HepG2 (cell line): ENCODE measurements at regions not wholly inside any gene's neighbourhood (a gene's known extent, or its start where the extent isn't known, plus 50 kb on each side); places are given as distances from the start of the nearest gene placed in this dataset.

Experiments used
- ATAC-seq: fragments of 200-7000 bp; cut with Tn5 transposase; 3 replicates; pipeline ENCODE4 v1.9.1; 2020; ENCODE audit warnings: mild to moderate bottlenecking, moderate library complexity
- BruUV-seq: library from RNA; stranded (reverse); fragments of 400-500 nt; replicated peaks from 2 replicates; lab custom pipeline; 2021; lab: Mats Ljungman, UMichigan
- CTCF ChIA-PET: fragments of 300-600 bp; formaldehyde crosslinking; extraction: SDS; loops from one replicate; lab custom pipeline; 2021; ENCODE audit warnings: low total read pairs, inconsistent platforms, low intra/inter-chr PET ratio; lab: Yijun Ruan, JAX
- POLR2A ChIA-PET: fragments of 350-600 bp; sonication (Branson Sonifier 250); formaldehyde crosslinking; loops from one replicate; lab custom pipeline; 2020; ENCODE audit warnings: antibody characterized with exemption, inconsistent platforms; lab: Yijun Ruan, JAX
- DNase-seq: peaks from one replicate; pipeline ENCODE4 v3.0.0-alpha.2; 2015; ENCODE audit warnings: low spot score
- FAIRE-seq: peaks from 3 replicates; lab custom pipeline; 2011; peaks lifted over from hg19 to GRCh38; lab: Jason Lieb, UNC
- H2AFZ ChIP-seq: one replicate; pipeline ENCODE4 v1.6.1; 2011; ENCODE audit warnings: low read length, inconsistent platforms
- H3K27ac ChIP-seq: fragments of 300-600 bp; 3 replicates; pipeline ENCODE4 v1.8.0; 2011; ENCODE audit warnings: mixed run types, mild to moderate bottlenecking, mixed read lengths, low read length, inconsistent platforms; ENCODE audit not compliant: insufficient read depth; ENCODE audit errors: extremely low read length
- H3K27me3 ChIP-seq, 2 experiments: fragments of 200-600 bp in 1 of 2; 2 replicates in 1 of 2; 3 replicates in 1 of 2; pipeline versions ENCODE4 v1.6.0 to v1.8.0; 2011; ENCODE audit warnings: low read length in 2 of 2, mild to moderate bottlenecking in 2 of 2, moderate library complexity in 2 of 2, inconsistent platforms in 1 of 2; ENCODE audit not compliant: insufficient read depth in 2 of 2, control insufficient read depth in 1 of 2
- H3K36me3 ChIP-seq, 2 experiments: fragments of 200-600 bp in 1 of 2; replicated peaks in 1 of 2; 2 replicates in 1 of 2; 3 replicates in 1 of 2; pipeline versions ENCODE4 v1.5.1 to v1.8.0; 2011; ENCODE audit warnings: low read length in 2 of 2, inconsistent platforms in 1 of 2; ENCODE audit not compliant: insufficient read depth in 2 of 2, control insufficient read depth in 1 of 2
- H3K4me1 ChIP-seq: 2 replicates; pipeline ENCODE4 v1.5.1; 2012; ENCODE audit warnings: low read length, inconsistent platforms; ENCODE audit not compliant: insufficient read depth
- H3K4me2 ChIP-seq: 2 replicates; pipeline ENCODE4 v1.6.0; 2011; ENCODE audit warnings: low read depth, low read length, inconsistent platforms
- H3K4me3 ChIP-seq, 3 experiments: fragments of 200-600 bp in 1 of 3; sonication (generic), shearing (Covaris generic) in 1 of 3; replicated peaks in 1 of 3; 2 replicates each; pipeline ENCODE4 v1.5.1; 2011 to 2016; ENCODE audit warnings: low read length in 3 of 3, inconsistent platforms in 2 of 3, low read depth in 2 of 3, mild to moderate bottlenecking in 2 of 3, control low read depth in 1 of 3, mixed read lengths in 1 of 3; ENCODE audit not compliant: insufficient read depth in 1 of 3
- H3K79me2 ChIP-seq: one replicate; pipeline ENCODE4 v1.6.1; 2011; ENCODE audit warnings: low read length, inconsistent platforms; ENCODE audit not compliant: insufficient read depth
- H3K9ac ChIP-seq: 2 replicates; pipeline ENCODE4 v1.6.0; 2011; ENCODE audit warnings: mild to moderate bottlenecking, low read depth, low read length, inconsistent platforms; ENCODE audit not compliant: insufficient read depth
- H3K9me3 ChIP-seq: 2 replicates; pipeline ENCODE4 v1.5.1; 2012; ENCODE audit warnings: mild to moderate bottlenecking, low read length
- H4K20me1 ChIP-seq: 2 replicates; pipeline ENCODE4 v1.6.0; 2011; ENCODE audit warnings: inconsistent platforms, mild to moderate bottlenecking, low read length, moderate library complexity; ENCODE audit not compliant: insufficient read depth
- AGO1 ChIP-seq: fragments of 200-400 bp; formaldehyde crosslinking; IDR thresholded peaks from 2 replicates; pipeline ENCODE4 v1.6.1; 2017; ENCODE audit warnings: mild to moderate bottlenecking, low read depth, low read length, moderate library complexity; ENCODE audit not compliant: poor library complexity, severe bottlenecking
- HCFC1 ChIP-seq: fragments of 150-350 bp; IDR thresholded peaks from 2 replicates; pipeline ENCODE4 v1.6.1; 2014; ENCODE audit warnings: low read depth, low read length
- HMGA1 ChIP-seq: sonication (generic); formaldehyde crosslinking; conservative IDR thresholded peaks from 2 replicates; pipeline ENCODE4 v1.4.0; 2020; ENCODE audit warnings: missing genetic modification reagents
- MIER2 ChIP-seq: IDR thresholded peaks from 2 replicates; pipeline ENCODE4 v1.6.1; 2016; ENCODE audit warnings: missing biosample characterization, missing genetic modification reagents
- PHB2 ChIP-seq: fragments of 450-650 bp; IDR thresholded peaks from 2 replicates; pipeline ENCODE4 v1.6.1; 2018; ENCODE audit not compliant: partially characterized antibody
- PHF8 ChIP-seq: sonication (generic); formaldehyde crosslinking; IDR thresholded peaks from 2 replicates; pipeline ENCODE4 v1.5.0; 2020; ENCODE audit warnings: missing genetic modification reagents
- PITX1 ChIP-seq: sonication (generic); formaldehyde crosslinking; IDR thresholded peaks from 2 replicates; pipeline ENCODE4 v1.5.1; 2020; ENCODE audit warnings: mild to moderate bottlenecking, missing genetic modification reagents
- U2AF2 ChIP-seq: fragments of 200-400 bp; formaldehyde crosslinking; IDR thresholded peaks from 2 replicates; pipeline ENCODE4 v1.6.1; 2017; ENCODE audit warnings: low read depth, mild to moderate bottlenecking, low read length
- XBP1 ChIP-seq: sonication (generic); formaldehyde crosslinking; IDR thresholded peaks from 2 replicates; pipeline ENCODE4 v1.5.0; 2020; ENCODE audit warnings: missing genetic modification reagents
- ZMYM3 ChIP-seq: sonication (generic); formaldehyde crosslinking; IDR thresholded peaks from 2 replicates; pipeline ENCODE4 v1.5.1; 2020; ENCODE audit warnings: mild to moderate bottlenecking, missing genetic modification reagents
- ZNF20 ChIP-seq: sonication (generic); formaldehyde crosslinking; IDR thresholded peaks from 2 replicates; pipeline ENCODE4 v1.4.0; 2020; ENCODE audit warnings: mild to moderate bottlenecking, moderate library complexity, missing genetic modification reagents
- ZNF232 ChIP-seq: sonication (generic); formaldehyde crosslinking; IDR thresholded peaks from 2 replicates; pipeline ENCODE4 v1.4.0; 2020; ENCODE audit warnings: missing genetic modification reagents, borderline replicate concordance
- ZNF44 ChIP-seq: sonication (generic); formaldehyde crosslinking; IDR thresholded peaks from 2 replicates; pipeline ENCODE4 v1.5.1; 2020; ENCODE audit warnings: mild to moderate bottlenecking, missing genetic modification reagents
- WGBS: methylation state at CpG from one replicate; pipeline ENCODE4 v1.1.6; 2017; ENCODE audit warnings: low lambda C conversion rate; 5-methylcytosine and 5-hydroxymethylcytosine counted together
- in situ Hi-C: cut with HindIII; loops from 2 replicates; pipeline ENCODE4 v1.10.0; 2017; ENCODE audit warnings: low pct_unique_long_range_greater_than_20kb; ENCODE audit not compliant: extremely low pct_ligation_motif_present
- intact Hi-C: fragments of 100-400 bp; cut with micrococcal nuclease; formaldehyde crosslinking; loops from one replicate; pipeline ENCODE4 v1.10.0; 2022; ENCODE audit not compliant: unreplicated experiment
- TF ChIP-seq, protein P1 (sequence below): fragments of 450-650 bp; IDR thresholded peaks from 2 replicates; pipeline ENCODE4 v1.6.1; 2016

DNA sequence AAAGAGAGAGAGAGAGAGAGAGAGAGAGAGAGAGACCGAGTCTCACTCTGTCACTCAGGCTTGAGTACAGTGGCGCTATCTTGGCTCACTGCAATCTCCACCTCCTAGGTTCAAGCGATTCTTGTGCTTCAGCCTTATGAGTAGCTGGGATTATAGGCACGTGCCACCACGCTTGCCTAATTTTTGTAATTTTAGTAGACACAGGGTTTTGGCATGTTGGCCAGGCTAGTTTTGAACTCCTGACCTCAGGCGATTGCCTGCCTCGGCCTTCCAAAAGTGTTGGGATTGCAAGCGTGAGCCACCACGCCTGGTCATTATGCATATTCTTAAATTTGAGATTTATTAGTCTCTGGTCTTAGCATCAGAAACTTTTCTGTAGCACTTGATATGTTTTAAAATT lies 317.9 kb upstream of the ATP2B1 start:
- H3K36me3 ChIP-seq = no peaks in the 10 kb centered on the region
- intact Hi-C loops = no loop called here
- H3K4me3 ChIP-seq = no peak overlapping the region
- H3K27ac ChIP-seq = no peak overlapping the region
- BruUV-seq = no TSS peak
- POLR2A ChIA-PET = no interaction called here
- H3K27me3 ChIP-seq = no peaks in the 10 kb centered on the region
- no peak overlapping the region for H3K9ac ChIP-seq
- in situ Hi-C loops = no loop called here
- H3K4me1 ChIP-seq = no peaks in the 10 kb centered on the region
- 26% methylated on average over 8 of the region's 9 CpGs for WGBS
- H3K79me2 ChIP-seq = no peaks in the 10 kb centered on the region
- no peaks in the 10 kb centered on the region for H3K9me3 ChIP-seq
- CTCF ChIA-PET = no interaction called here
- no peaks in the 10 kb centered on the region for H4K20me1 ChIP-seq
- no peak overlapping the region for H3K4me2 ChIP-seq
- no peak overlapping the region for H2AFZ ChIP-seq
- DNase-seq (no peak), FAIRE-seq (no peak), ATAC-seq (no peak)
- TF ChIP-seq PITX1 = no peak
- no peak for TF ChIP-seq PHB2
- TF ChIP-seq AGO1 = no peak
- TF ChIP-seq HMGA1 (CRISPR knock-in tag) = no peak
- no peak for TF ChIP-seq XBP1 (CRISPR knock-in tag)
- TF ChIP-seq PHF8 (CRISPR knock-in tag) = no peak
- no peak for TF ChIP-seq ZNF232 (CRISPR knock-in tag)
- TF ChIP-seq HCFC1 = no peak
- no peak for TF ChIP-seq U2AF2
- TF ChIP-seq, protein P1, sequence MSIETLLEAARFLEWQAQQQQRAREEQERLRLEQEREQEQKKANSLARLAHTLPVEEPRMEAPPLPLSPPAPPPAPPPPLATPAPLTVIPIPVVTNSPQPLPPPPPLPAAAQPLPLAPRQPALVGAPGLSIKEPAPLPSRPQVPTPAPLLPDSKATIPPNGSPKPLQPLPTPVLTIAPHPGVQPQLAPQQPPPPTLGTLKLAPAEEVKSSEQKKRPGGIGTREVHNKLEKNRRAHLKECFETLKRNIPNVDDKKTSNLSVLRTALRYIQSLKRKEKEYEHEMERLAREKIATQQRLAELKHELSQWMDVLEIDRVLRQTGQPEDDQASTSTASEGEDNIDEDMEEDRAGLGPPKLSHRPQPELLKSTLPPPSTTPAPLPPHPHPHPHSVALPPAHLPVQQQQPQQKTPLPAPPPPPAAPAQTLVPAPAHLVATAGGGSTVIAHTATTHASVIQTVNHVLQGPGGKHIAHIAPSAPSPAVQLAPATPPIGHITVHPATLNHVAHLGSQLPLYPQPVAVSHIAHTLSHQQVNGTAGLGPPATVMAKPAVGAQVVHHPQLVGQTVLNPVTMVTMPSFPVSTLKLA = no peak
- TF ChIP-seq ZMYM3 = no peak
- no peak for TF ChIP-seq ZNF44
- TF ChIP-seq MIER2 (CRISPR knock-in tag) = no peak
- no peak for TF ChIP-seq ZNF20 (CRISPR knock-in tag)
